Activated T-cell treated with anti-CD3 and anti-CD28 coated beads, Interleukin-2, amount 50 U/mL, for 4 hours (primary cell): ENCODE measurements at regions not wholly inside any gene's neighbourhood (a gene's known extent, or its start where the extent isn't known, plus 50 kb on each side); places are given as distances from the start of the nearest gene placed in this dataset.

ENCODE experiments used
- ATAC-seq, 2 donors: fragments of 200-7000 bp; cut with Tn5 transposase; one replicate each; pipeline ENCODE4 v1.10.0; 2021
- DNase-seq: peaks from one replicate; pipeline ENCODE4 v3.0.0-alpha.2; 2020
- H3K27me3 Mint-ChIP-seq: one replicate; pipeline ENCODE4 v1.8.0; 2021; ENCODE audit warnings: low read depth, mixed read lengths
- H3K36me3 Mint-ChIP-seq: one replicate; pipeline ENCODE4 v1.8.0; 2022; ENCODE audit warnings: mixed read lengths; ENCODE audit not compliant: insufficient read depth
- H3K4me1 Mint-ChIP-seq: one replicate; pipeline ENCODE4 v1.8.0; 2021; ENCODE audit warnings: low read depth, mixed read lengths
- H3K4me3 Mint-ChIP-seq: one replicate; pipeline ENCODE4 v1.8.0; 2021; ENCODE audit warnings: mild to moderate bottlenecking, moderate library complexity, mixed read lengths
- H3K9me3 Mint-ChIP-seq: one replicate; pipeline ENCODE4 v1.8.0; 2021; ENCODE audit warnings: mixed read lengths

GRCh38 chr4:62271107-62271506 is 1071.0 kb downstream of the ADGRL3 start:
- H3K9me3 Mint-ChIP-seq, result peaks cover 16% of the 10 kb centered on the region
- no peaks in the 10 kb centered on the region for H3K27me3 Mint-ChIP-seq
- no peak overlapping the region for H3K4me3 Mint-ChIP-seq
- no peaks in the 10 kb centered on the region for H3K4me1 Mint-ChIP-seq
- ATAC-seq (no peak), DNase-seq (no peak)
- H3K36me3 Mint-ChIP-seq, result no peaks in the 10 kb centered on the region

GRCh38 chr4:62269918-62270317 is 1069.8 kb downstream of the ADGRL3 start:
- no peak overlapping the region for H3K4me3 Mint-ChIP-seq
- no peak for ATAC-seq

GRCh38 chr4:62263454-62263853 is 1063.3 kb downstream of the ADGRL3 start:
- H3K4me1 Mint-ChIP-seq, result no peaks in the 10 kb centered on the region
- H3K4me3 Mint-ChIP-seq, result no peak overlapping the region
- peaks cover 9% of the 10 kb centered on the region for H3K9me3 Mint-ChIP-seq
- ATAC-seq (no peak), DNase-seq (no peak)
- H3K27me3 Mint-ChIP-seq, result no peaks in the 10 kb centered on the region
- H3K36me3 Mint-ChIP-seq, result no peaks in the 10 kb centered on the region

More at GRCh38 chr4:62269918-62270317, 1069.8 kb downstream of the ADGRL3 start:
- H3K4me1 Mint-ChIP-seq, result no peaks in the 10 kb centered on the region
- DNase-seq, result no peak
- H3K9me3 Mint-ChIP-seq, result peaks cover 14% of the 10 kb centered on the region
- H3K36me3 Mint-ChIP-seq, result no peaks in the 10 kb centered on the region
- H3K27me3 Mint-ChIP-seq, result no peaks in the 10 kb centered on the region

GRCh38 chr4:62262676-62263075 is 1062.5 kb downstream of the ADGRL3 start:
- no peak for DNase-seq
- H3K9me3 Mint-ChIP-seq, result peaks cover 9% of the 10 kb centered on the region
- no peaks in the 10 kb centered on the region for H3K36me3 Mint-ChIP-seq
- ATAC-seq, result no peak
- H3K27me3 Mint-ChIP-seq, result no peaks in the 10 kb centered on the region
- H3K4me1 Mint-ChIP-seq, result no peaks in the 10 kb centered on the region
- no peak overlapping the region for H3K4me3 Mint-ChIP-seq

- H3K4me1 Mint-ChIP-seq, result no peaks in the 10 kb centered on the region
- no peak overlapping the region for H3K4me3 Mint-ChIP-seq
- ATAC-seq (no peak), DNase-seq (no peak)
- peaks cover 13% of the 10 kb centered on the region for H3K9me3 Mint-ChIP-seq
- H3K27me3 Mint-ChIP-seq, result no peaks in the 10 kb centered on the region
- H3K36me3 Mint-ChIP-seq, result no peaks in the 10 kb centered on the region
These were observed 1060.1 kb downstream of the ADGRL3 start for GRCh38 chr4:62260254-62260653.

- DNase-seq (no peak), ATAC-seq (no peak)
- Mint-ChIP-seq H3K4me1 (no peaks in the 10 kb centered on the region), H3K4me3 (no peak overlapping the region), H3K9me3 (peaks cover 15% of the 10 kb centered on the region), H3K27me3 (no peaks in the 10 kb centered on the region), H3K36me3 (no peaks in the 10 kb centered on the region)
These were observed 1056.4 kb downstream of the ADGRL3 start for GRCh38 chr4:62256479-62256878.

- H3K4me3 Mint-ChIP-seq, result no peak overlapping the region
- H3K9me3 Mint-ChIP-seq, result peaks cover 9% of the 10 kb centered on the region
- no peaks in the 10 kb centered on the region for H3K4me1 Mint-ChIP-seq
- no peak for ATAC-seq
- no peak for DNase-seq
- H3K36me3 Mint-ChIP-seq, result no peaks in the 10 kb centered on the region
- no peaks in the 10 kb centered on the region for H3K27me3 Mint-ChIP-seq
These were observed 1052.6 kb downstream of the ADGRL3 start for GRCh38 chr4:62252728-62253127.

- no peaks in the 10 kb centered on the region for H3K27me3 Mint-ChIP-seq
- H3K9me3 Mint-ChIP-seq, result peaks cover 6% of the 10 kb centered on the region
- DNase-seq (no peak), ATAC-seq (no peak)
- H3K4me1 Mint-ChIP-seq, result no peaks in the 10 kb centered on the region
- no peak overlapping the region for H3K4me3 Mint-ChIP-seq
- no peaks in the 10 kb centered on the region for H3K36me3 Mint-ChIP-seq
These were observed 1050.0 kb downstream of the ADGRL3 start for GRCh38 chr4:62250100-62250499.

GRCh38 chr4:62243895-62244294 is 1043.8 kb downstream of the ADGRL3 start:
- Mint-ChIP-seq H3K36me3 (no peaks in the 10 kb centered on the region), H3K27me3 (no peaks in the 10 kb centered on the region), H3K4me1 (no peaks in the 10 kb centered on the region), H3K4me3 (no peak overlapping the region), H3K9me3 (peaks cover 10% of the 10 kb centered on the region)
- ATAC-seq (no peak), DNase-seq (no peak)

- Mint-ChIP-seq H3K4me3 (no peak overlapping the region), H3K4me1 (no peaks in the 10 kb centered on the region), H3K9me3 (peaks cover 16% of the 10 kb centered on the region), H3K36me3 (no peaks in the 10 kb centered on the region), H3K27me3 (no peaks in the 10 kb centered on the region)
- ATAC-seq (no peak), DNase-seq (no peak)
These were observed 1035.8 kb downstream of the ADGRL3 start for GRCh38 chr4:62235911-62236310.

GRCh38 chr4:62232814-62233213 is 1032.7 kb downstream of the ADGRL3 start:
- ATAC-seq (no peak), DNase-seq (no peak)
- H3K9me3 Mint-ChIP-seq, result peaks cover 21% of the 10 kb centered on the region
- H3K4me3 Mint-ChIP-seq, result no peak overlapping the region
- H3K27me3 Mint-ChIP-seq, result no peaks in the 10 kb centered on the region
- H3K4me1 Mint-ChIP-seq, result no peaks in the 10 kb centered on the region
- H3K36me3 Mint-ChIP-seq, result no peaks in the 10 kb centered on the region

GRCh38 chr4:62231994-62232393 is 1031.9 kb downstream of the ADGRL3 start:
- ATAC-seq (no peak), DNase-seq (no peak)
- H3K36me3 Mint-ChIP-seq, result no peaks in the 10 kb centered on the region
- peaks cover 21% of the 10 kb centered on the region for H3K9me3 Mint-ChIP-seq
- H3K4me3 Mint-ChIP-seq, result no peak overlapping the region
- H3K4me1 Mint-ChIP-seq, result no peaks in the 10 kb centered on the region
- no peaks in the 10 kb centered on the region for H3K27me3 Mint-ChIP-seq

- H3K4me3 Mint-ChIP-seq, result no peak overlapping the region
- DNase-seq, result no peak
- no peaks in the 10 kb centered on the region for H3K36me3 Mint-ChIP-seq
- no peaks in the 10 kb centered on the region for H3K4me1 Mint-ChIP-seq
- H3K27me3 Mint-ChIP-seq, result no peaks in the 10 kb centered on the region
- no peak for ATAC-seq
- peaks cover 13% of the 10 kb centered on the region for H3K9me3 Mint-ChIP-seq
These were observed 1026.0 kb downstream of the ADGRL3 start for GRCh38 chr4:62226082-62226481.

- Mint-ChIP-seq H3K4me3 (no peak overlapping the region), H3K36me3 (no peaks in the 10 kb centered on the region), H3K4me1 (no peaks in the 10 kb centered on the region), H3K9me3 (peaks cover 20% of the 10 kb centered on the region), H3K27me3 (no peaks in the 10 kb centered on the region)
- DNase-seq, result no peak
- no peak for ATAC-seq
These were observed 1022.0 kb downstream of the ADGRL3 start for GRCh38 chr4:62222121-62222520.

GRCh38 chr4:62210486-62210885 is 1010.4 kb downstream of the ADGRL3 start:
- Mint-ChIP-seq H3K9me3 (peaks cover 17% of the 10 kb centered on the region), H3K4me3 (no peak overlapping the region), H3K36me3 (no peaks in the 10 kb centered on the region), H3K27me3 (no peaks in the 10 kb centered on the region), H3K4me1 (no peaks in the 10 kb centered on the region)
- ATAC-seq (no peak), DNase-seq (no peak)
